Retinal pigment epithelial cell (primary cell): ENCODE measurements at regions not wholly inside any gene's neighbourhood (a gene's known extent, or its start where the extent isn't known, plus 50 kb on each side); places are given as distances from the start of the nearest gene placed in this dataset.

Experiments used
- DNase-seq: peaks from one replicate; pipeline ENCODE4 v3.0.0-alpha.2; 2010; ENCODE audit warnings: low read depth
- H3K4me3 ChIP-seq: 2 replicates; pipeline ENCODE4 v1.5.1; 2011; ENCODE audit warnings: mild to moderate bottlenecking, low read length, control low read depth, moderate library complexity
- TF ChIP-seq, protein P1 (sequence below): conservative IDR thresholded peaks from 2 replicates; pipeline ENCODE4 v1.5.1; 2011; ENCODE audit warnings: low read depth, low read length, control low read depth, inconsistent platforms

DNA sequence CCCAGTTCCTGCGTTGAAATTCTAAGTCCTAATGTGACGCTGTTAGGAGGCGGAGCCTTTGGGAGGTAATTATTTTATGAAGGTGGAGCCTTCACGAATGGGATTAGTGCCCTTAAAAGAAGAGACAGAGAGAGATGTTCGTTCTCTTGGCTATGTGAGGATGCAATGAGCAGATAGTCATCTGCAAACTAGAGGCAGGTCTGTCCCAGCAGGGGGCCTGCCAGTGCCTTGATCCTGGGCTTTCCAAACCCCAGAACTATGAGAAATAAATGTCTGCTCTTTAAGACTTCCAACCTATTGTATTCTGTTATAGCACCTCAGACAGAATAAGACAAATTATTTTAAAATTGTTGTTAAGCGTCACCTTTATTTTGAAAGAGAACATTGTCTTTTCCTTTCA, 123.1 kb upstream of the KCNJ6 start:
- no peak for DNase-seq
- TF ChIP-seq, protein P1, sequence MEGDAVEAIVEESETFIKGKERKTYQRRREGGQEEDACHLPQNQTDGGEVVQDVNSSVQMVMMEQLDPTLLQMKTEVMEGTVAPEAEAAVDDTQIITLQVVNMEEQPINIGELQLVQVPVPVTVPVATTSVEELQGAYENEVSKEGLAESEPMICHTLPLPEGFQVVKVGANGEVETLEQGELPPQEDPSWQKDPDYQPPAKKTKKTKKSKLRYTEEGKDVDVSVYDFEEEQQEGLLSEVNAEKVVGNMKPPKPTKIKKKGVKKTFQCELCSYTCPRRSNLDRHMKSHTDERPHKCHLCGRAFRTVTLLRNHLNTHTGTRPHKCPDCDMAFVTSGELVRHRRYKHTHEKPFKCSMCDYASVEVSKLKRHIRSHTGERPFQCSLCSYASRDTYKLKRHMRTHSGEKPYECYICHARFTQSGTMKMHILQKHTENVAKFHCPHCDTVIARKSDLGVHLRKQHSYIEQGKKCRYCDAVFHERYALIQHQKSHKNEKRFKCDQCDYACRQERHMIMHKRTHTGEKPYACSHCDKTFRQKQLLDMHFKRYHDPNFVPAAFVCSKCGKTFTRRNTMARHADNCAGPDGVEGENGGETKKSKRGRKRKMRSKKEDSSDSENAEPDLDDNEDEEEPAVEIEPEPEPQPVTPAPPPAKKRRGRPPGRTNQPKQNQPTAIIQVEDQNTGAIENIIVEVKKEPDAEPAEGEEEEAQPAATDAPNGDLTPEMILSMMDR, result no peak
- H3K4me3 ChIP-seq, result no peak overlapping the region

DNA sequence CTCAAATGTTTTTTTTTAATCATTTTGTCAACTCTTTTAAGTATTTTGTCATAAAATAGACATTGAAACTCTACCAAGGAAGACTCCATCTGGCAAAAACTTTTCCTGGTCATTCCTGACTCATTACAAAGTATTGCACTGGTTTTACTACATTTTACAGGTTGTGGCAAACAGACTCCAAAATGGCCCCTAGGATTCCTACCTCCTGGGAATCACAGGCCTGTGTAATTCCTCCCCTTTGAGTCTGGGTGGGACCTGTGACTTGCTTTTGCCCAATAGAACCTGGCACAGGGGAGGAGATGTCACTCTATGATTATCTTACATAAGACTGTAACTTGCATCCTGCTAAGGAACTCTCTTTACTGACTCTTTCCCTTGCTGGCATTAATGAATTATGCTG, 123.6 kb upstream of the KCNJ6 start:
- DNase-seq, result no peak
- H3K4me3 ChIP-seq, result no peak overlapping the region
- TF ChIP-seq, protein P1, result no peak

DNA sequence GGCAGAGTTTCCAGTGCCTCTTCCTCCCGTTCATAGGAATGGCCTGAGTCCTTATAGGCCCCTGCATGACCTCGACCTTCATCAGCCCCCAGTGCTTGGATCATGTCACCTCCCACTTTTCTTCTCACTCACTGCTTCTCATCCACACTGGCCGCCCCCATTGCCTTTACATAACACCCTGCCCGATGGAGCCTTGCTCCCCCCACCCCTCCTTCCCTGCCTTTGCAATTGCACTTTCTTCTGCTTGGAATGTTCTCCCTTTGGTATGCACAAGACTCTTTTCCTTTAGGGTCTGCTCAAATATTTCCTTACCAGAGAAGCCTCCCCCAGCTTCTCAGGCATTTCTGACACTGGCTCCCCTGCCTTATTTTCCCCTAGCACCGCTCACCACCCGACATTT, 125.2 kb upstream of the KCNJ6 start:
- no peak for DNase-seq
- H3K4me3 ChIP-seq, result no peak overlapping the region
- TF ChIP-seq, protein P1, result no peak

DNA sequence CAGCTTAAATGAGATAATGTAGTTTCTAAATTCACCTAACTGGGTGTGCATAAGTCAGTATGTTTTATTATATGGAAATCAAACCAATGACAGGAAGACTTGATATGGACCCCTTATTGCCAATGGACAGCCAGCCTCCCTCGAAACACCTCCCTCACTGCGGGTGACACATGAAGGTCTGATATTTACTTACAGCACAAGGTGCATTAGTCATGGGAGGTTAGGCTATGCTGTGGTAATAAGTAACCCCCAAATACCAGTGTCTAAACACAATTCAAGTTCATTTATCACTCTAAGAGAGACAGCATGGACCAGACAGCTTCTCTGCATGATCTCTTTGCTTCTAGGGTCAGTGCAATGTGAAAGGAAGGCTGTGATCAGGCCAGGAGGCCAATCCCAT, 126.0 kb upstream of the KCNJ6 start:
- DNase-seq, result no peak
- H3K4me3 ChIP-seq, result no peak overlapping the region
- TF ChIP-seq, protein P1, result no peak

DNA sequence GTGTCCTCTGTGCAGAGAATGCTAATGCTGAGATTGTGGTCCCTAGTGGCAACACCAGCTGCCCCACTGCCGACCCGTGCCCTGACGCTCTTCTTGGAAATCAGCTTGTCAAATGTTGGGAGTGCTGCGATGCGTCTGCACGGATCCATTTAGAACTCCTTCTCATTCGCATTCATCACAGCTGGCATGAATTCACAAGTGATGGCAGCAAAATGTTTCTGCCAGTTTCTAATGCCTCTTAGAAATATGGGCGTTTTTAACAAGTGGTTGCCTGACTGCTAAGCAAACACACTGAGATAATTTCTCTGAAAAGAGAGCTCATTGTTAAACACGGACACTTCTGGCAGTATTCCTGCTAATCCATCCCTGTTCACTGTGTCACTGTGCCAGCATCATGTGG, 131.9 kb upstream of the KCNJ6 start:
- TF ChIP-seq, protein P1, result no peak
- no peak overlapping the region for H3K4me3 ChIP-seq
- DNase-seq, result no peak

DNA sequence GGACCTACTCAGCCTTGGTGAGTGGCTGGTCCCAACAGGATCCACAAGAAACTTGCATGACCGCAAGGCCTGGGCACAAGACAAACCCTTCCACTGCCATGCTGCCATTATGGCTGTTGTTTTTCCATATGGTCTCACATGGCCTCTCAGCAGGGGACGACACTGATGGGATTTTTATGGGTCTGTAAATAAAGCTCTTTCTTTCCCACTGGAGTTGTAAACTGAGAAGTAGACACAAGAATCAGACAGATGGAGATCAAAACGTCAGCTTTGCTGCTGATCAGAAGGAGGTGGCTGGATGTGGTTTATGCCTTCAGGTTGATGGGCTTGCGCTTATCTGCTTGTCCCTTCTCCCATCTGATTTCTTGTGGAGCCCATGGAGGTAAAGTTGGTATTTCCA, 138.1 kb upstream of the KCNJ6 start:
- TF ChIP-seq, protein P1, result no peak
- no peak overlapping the region for H3K4me3 ChIP-seq

DNA sequence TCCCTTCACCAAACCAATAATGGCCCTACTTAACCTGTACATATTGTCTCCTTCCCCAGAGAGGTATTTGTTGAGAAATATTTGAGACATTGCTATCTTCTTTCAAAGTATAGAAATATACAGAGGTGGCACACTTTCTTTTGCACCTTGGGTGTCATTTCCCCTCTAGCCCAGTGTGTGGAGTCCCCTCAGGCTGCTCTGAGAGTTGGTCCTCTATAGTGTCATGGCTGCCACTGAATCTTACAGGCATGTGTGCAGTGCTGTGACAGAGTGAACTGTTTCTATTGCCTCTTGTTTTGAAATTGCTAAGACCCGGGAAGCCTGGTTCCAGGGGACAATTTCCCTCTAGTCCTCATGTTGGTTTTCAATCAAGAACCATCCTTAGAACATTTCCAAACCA, 140.2 kb upstream of the KCNJ6 start:
- H3K4me3 ChIP-seq, result no peak overlapping the region
- DNase-seq, result no peak
- TF ChIP-seq, protein P1, result no peak

More for the DNA sequence above, 138.1 kb upstream of the KCNJ6 start:
- DNase-seq, result no peak
